ENCODE measurements at regions not wholly inside any gene's neighbourhood (a gene's known extent, or its start where the extent isn't known, plus 50 kb on each side); places are given as distances from the start of the nearest gene placed in this dataset.

DNA sequence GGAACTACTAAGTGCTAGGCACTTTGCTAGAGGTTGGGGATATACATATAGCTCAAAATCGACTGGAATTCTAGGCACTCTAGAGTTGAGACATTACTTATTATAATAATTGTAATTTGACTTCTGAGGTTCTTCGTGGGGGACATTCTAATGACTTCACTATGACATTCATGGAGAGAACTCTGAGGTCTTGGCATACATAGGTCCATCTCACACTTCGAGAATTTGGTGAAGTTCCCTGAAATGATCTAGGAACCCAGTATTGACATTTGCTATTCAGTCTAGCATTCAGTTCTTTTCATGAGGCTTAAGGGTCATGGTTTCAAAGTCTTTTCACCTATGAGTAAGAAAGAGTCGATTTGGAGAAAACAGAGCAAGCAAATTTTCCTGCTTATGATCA lies 446.6 kb upstream of the JAG1 start:
- H4K20me1 ChIP-seq: no peaks in the 10 kb centered on the region
- H3K9ac ChIP-seq: no peak overlapping the region
- H3K36me3 ChIP-seq: no peaks in the 10 kb centered on the region
- no peak overlapping the region for H3K27ac ChIP-seq
- TF ChIP-seq Cebpa-rat (IDR thresholded peaks at IDR 0.05): no peak
- no peaks in the 10 kb centered on the region for H3K9me3 ChIP-seq
- H3K4me1 ChIP-seq: no peaks in the 10 kb centered on the region; the same call in 1 of the 2 replicates
- H3K4me3 ChIP-seq: no peak overlapping the region
- no peak overlapping the region for H3K4me2 ChIP-seq
- H3K27me3 ChIP-seq: no peaks in the 10 kb centered on the region

GRCh38 chr20:11124849-11125505 lies 451.2 kb upstream of the JAG1 start:
- Histone ChIP-seq H3K27ac (no peak overlapping the region), H3K36me3 (no peaks in the 10 kb centered on the region), H4K20me1 (no peaks in the 10 kb centered on the region), H3K4me2 (no peak overlapping the region), H3K4me1 (no peaks in the 10 kb centered on the region), H3K9me3 (no peaks in the 10 kb centered on the region), H3K9ac (no peak overlapping the region), H3K4me3 (no peak overlapping the region), H3K27me3 (no peaks in the 10 kb centered on the region)
- no peak for TF ChIP-seq Cebpa-rat (IDR thresholded peaks at IDR 0.05)

GRCh38 chr20:11128220-11128718 lies 454.5 kb upstream of the JAG1 start:
- no peaks in the 10 kb centered on the region for H3K9me3 ChIP-seq
- H3K4me1 ChIP-seq: no peaks in the 10 kb centered on the region
- H3K4me3 ChIP-seq: no peak overlapping the region
- H3K27ac ChIP-seq: no peak overlapping the region
- no peak for TF ChIP-seq Cebpa-rat (IDR thresholded peaks at IDR 0.05)
- no peaks in the 10 kb centered on the region for H4K20me1 ChIP-seq
- H3K27me3 ChIP-seq: no peaks in the 10 kb centered on the region
- no peak overlapping the region for H3K4me2 ChIP-seq
- H3K36me3 ChIP-seq: no peaks in the 10 kb centered on the region
- no peak overlapping the region for H3K9ac ChIP-seq

GRCh38 chr20:11128721-11129120 lies 454.9 kb upstream of the JAG1 start:
- H3K36me3 ChIP-seq: no peaks in the 10 kb centered on the region
- H4K20me1 ChIP-seq: no peaks in the 10 kb centered on the region
- TF ChIP-seq Cebpa-rat (IDR thresholded peaks at IDR 0.05): no peak
- H3K9me3 ChIP-seq: no peaks in the 10 kb centered on the region
- H3K27me3 ChIP-seq: no peaks in the 10 kb centered on the region
- no peaks in the 10 kb centered on the region for H3K4me1 ChIP-seq
- no peak overlapping the region for H3K4me3 ChIP-seq
- H3K27ac ChIP-seq: no peak overlapping the region
- no peak overlapping the region for H3K9ac ChIP-seq
- no peak overlapping the region for H3K4me2 ChIP-seq

- Histone ChIP-seq H3K27ac (no peak overlapping the region), H3K36me3 (no peaks in the 10 kb centered on the region), H3K4me1 (no peaks in the 10 kb centered on the region), H4K20me1 (no peaks in the 10 kb centered on the region), H3K4me3 (no peak overlapping the region), H3K9ac (no peak overlapping the region), H3K9me3 (no peaks in the 10 kb centered on the region), H3K4me2 (no peak overlapping the region), H3K27me3 (no peaks in the 10 kb centered on the region)
- TF ChIP-seq Cebpa-rat (IDR thresholded peaks at IDR 0.05): no peak
Measured at GRCh38 chr20:11130554-11131166, 456.9 kb upstream of the JAG1 start.

DNA sequence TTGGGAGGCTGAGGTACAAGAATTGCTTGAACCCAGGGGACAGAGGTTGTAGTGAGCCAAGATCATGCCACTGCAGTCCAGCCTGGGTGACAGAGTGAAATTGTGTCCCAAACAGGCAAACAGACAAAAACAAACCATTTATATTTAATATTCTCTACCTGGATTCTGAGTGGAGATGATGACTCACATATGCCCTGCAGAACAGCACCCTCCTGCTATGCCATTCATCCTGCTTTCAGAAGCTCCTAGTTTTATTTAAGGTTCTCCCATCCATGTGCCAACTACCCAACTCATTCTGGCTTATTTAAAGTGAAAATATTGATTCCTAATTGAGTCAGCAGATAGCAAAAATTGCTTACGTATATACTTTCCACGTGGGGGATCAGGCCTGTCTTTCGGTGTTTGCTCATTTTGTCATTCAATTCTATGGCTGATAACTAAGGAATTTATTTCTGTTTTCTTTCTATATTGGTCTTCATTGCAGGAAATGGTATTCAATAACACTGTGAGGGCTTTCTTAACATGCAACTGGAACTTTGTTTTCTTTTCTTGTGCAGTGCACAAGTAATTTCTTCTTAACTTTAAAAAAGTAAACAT lies 459.1 kb upstream of the JAG1 start:
- no peak for TF ChIP-seq Cebpa-rat (IDR thresholded peaks at IDR 0.05)
- no peaks in the 10 kb centered on the region for H3K4me1 ChIP-seq
- H3K36me3 ChIP-seq: no peaks in the 10 kb centered on the region
- H3K4me2 ChIP-seq: no peak overlapping the region
- H3K27ac ChIP-seq: no peak overlapping the region
- no peak overlapping the region for H3K9ac ChIP-seq
- H3K27me3 ChIP-seq: no peaks in the 10 kb centered on the region
- no peaks in the 10 kb centered on the region for H3K9me3 ChIP-seq
- H4K20me1 ChIP-seq: no peaks in the 10 kb centered on the region
- no peak overlapping the region for H3K4me3 ChIP-seq

- no peak overlapping the region for H3K27ac ChIP-seq
- no peaks in the 10 kb centered on the region for H3K36me3 ChIP-seq
- TF ChIP-seq Cebpa-rat (IDR thresholded peaks at IDR 0.05): no peak
- no peaks in the 10 kb centered on the region for H3K4me1 ChIP-seq
- no peak overlapping the region for H3K4me2 ChIP-seq
- H4K20me1 ChIP-seq: no peaks in the 10 kb centered on the region
- no peaks in the 10 kb centered on the region for H3K9me3 ChIP-seq
- H3K27me3 ChIP-seq: no peaks in the 10 kb centered on the region
- H3K4me3 ChIP-seq: no peak overlapping the region
- H3K9ac ChIP-seq: no peak overlapping the region
Measured at GRCh38 chr20:11136691-11137090, 462.9 kb upstream of the JAG1 start.

- Histone ChIP-seq H3K4me3 (no peak overlapping the region), H3K27me3 (no peaks in the 10 kb centered on the region), H3K4me1 (no peaks in the 10 kb centered on the region), H3K4me2 (no peak overlapping the region), H3K36me3 (no peaks in the 10 kb centered on the region), H4K20me1 (no peaks in the 10 kb centered on the region), H3K27ac (no peak overlapping the region), H3K9ac (no peak overlapping the region), H3K9me3 (no peaks in the 10 kb centered on the region)
- no peak for TF ChIP-seq Cebpa-rat (IDR thresholded peaks at IDR 0.05)
Measured at GRCh38 chr20:11137688-11138087, 463.9 kb upstream of the JAG1 start.

DNA sequence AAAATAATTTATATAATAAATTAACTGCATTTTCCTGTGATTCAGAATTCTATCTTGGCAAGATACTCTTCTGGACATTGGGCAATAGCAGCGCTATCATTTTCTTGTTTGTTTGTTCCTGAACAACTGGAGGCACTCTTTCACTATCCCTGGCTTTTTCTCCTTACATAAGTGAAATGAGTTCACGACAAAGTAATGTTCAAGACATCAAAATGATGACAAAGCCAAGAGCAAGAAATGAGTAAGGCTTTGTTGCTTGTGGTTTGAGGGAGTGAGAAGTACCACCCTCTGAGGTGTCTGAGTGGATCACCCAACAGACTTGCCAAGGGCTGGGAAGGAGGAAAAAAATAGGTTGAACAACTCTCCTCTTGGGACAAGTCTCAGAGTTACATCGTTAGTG lies 466.6 kb upstream of the JAG1 start:
- Histone ChIP-seq H4K20me1 (no peaks in the 10 kb centered on the region), H3K27me3 (no peaks in the 10 kb centered on the region), H3K4me2 (no peak overlapping the region), H3K36me3 (no peaks in the 10 kb centered on the region), H3K4me3 (no peak overlapping the region), H3K27ac (no peak overlapping the region), H3K9me3 (no peaks in the 10 kb centered on the region), H3K9ac (no peak overlapping the region), H3K4me1 (no peaks in the 10 kb centered on the region)
- TF ChIP-seq Cebpa-rat (IDR thresholded peaks at IDR 0.05): no peak

DNA sequence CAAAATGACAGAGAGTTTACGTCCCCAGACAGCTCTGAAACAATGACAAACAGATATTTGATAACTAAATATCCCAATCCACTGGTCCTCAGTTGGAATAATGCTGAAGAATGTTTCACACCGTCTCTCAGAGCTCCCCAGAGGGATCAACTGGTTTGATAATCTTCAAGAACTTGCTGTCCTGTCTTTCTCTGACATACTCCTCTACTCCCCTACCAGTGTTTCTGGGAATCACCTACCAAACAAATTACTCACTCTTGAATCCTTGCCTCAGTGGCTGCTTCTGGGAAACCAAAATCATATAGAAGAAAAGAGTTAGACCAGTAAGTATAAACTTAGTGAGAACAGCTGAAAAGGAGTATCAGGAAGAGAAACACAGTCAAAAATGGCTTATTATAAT lies 469.7 kb upstream of the JAG1 start:
- TF ChIP-seq Cebpa-rat (IDR thresholded peaks at IDR 0.05): no peak
- Histone ChIP-seq H3K9ac (no peak overlapping the region), H3K36me3 (no peaks in the 10 kb centered on the region), H3K27ac (no peak overlapping the region), H3K4me2 (no peak overlapping the region), H3K4me3 (no peak overlapping the region), H3K4me1 (no peaks in the 10 kb centered on the region), H4K20me1 (no peaks in the 10 kb centered on the region), H3K27me3 (no peaks in the 10 kb centered on the region), H3K9me3 (no peaks in the 10 kb centered on the region)
